ENCODE measurements at regions not wholly inside any gene's neighbourhood (a gene's known extent, or its start where the extent isn't known, plus 50 kb on each side); places are given as distances from the start of the nearest gene placed in this dataset.
"Not testable (repeated sequence)": the region's sequence is repeated elsewhere in the genome, so short reads cannot be mapped to it uniquely, and the experiment has no call there.

GRCh38 chr6:132021552-132022375 is 70.6 kb upstream of the CCN2 start:
- Histone ChIP-seq H3K27ac (peak overlapping the region; percentile 71), H3K9me3 (replicated peaks) (no peaks in the 10 kb centered on the region), H3K4me3 (no peak overlapping the region), H3K4me1 (replicated peaks) (peaks cover 30% of the 10 kb centered on the region), H3K27me3 (replicated peaks) (no peaks in the 10 kb centered on the region), H3K36me3 (no peaks in the 10 kb centered on the region)
- DNase-seq (ENCODE audit: low read depth in 1 of 2, low spot score in 2 of 2): peak; percentile 45 to 62

GRCh38 chr6:132020918-132021317 is 69.7 kb upstream of the CCN2 start:
- not testable (repeated sequence) for H3K9me3 ChIP-seq (replicated peaks); DNase-seq (ENCODE audit: low read depth in 1 of 2, low spot score in 2 of 2); H3K4me3 ChIP-seq; H3K27me3 ChIP-seq (replicated peaks); H3K36me3 ChIP-seq
- Histone ChIP-seq H3K4me1 (replicated peaks) (peaks cover 30% of the 10 kb centered on the region), H3K27ac (peak overlapping the region; percentile 71)

- H3K27me3 ChIP-seq (replicated peaks): no peaks in the 10 kb centered on the region
- H3K9me3 ChIP-seq (replicated peaks): no peaks in the 10 kb centered on the region
- no peaks in the 10 kb centered on the region for H3K36me3 ChIP-seq
- H3K27ac ChIP-seq: peak overlapping the region; percentile 20; the same call in 1 of the 2 replicates
- no peak overlapping the region for H3K4me3 ChIP-seq
- no peak for DNase-seq (ENCODE audit: low read depth in 1 of 2, low spot score in 2 of 2)
- peaks cover 30% of the 10 kb centered on the region for H3K4me1 ChIP-seq (replicated peaks)
These were observed 69.0 kb upstream of the CCN2 start for GRCh38 chr6:132020138-132020581.

GRCh38 chr6:132019586-132019985 is 68.4 kb upstream of the CCN2 start:
- no peak overlapping the region for H3K27ac ChIP-seq
- no peaks in the 10 kb centered on the region for H3K27me3 ChIP-seq (replicated peaks)
- DNase-seq (ENCODE audit: low read depth in 1 of 2, low spot score in 2 of 2): no peak
- no peaks in the 10 kb centered on the region for H3K36me3 ChIP-seq
- no peaks in the 10 kb centered on the region for H3K9me3 ChIP-seq (replicated peaks)
- H3K4me1 ChIP-seq (replicated peaks): peaks cover 30% of the 10 kb centered on the region
- H3K4me3 ChIP-seq: no peak overlapping the region

- H3K4me3 ChIP-seq: no peak overlapping the region
- no peaks in the 10 kb centered on the region for H3K36me3 ChIP-seq
- peaks cover 30% of the 10 kb centered on the region for H3K4me1 ChIP-seq (replicated peaks)
- no peak overlapping the region for H3K27ac ChIP-seq
- DNase-seq (ENCODE audit: low read depth in 1 of 2, low spot score in 2 of 2): no peak
- no peaks in the 10 kb centered on the region for H3K9me3 ChIP-seq (replicated peaks)
- H3K27me3 ChIP-seq (replicated peaks): no peaks in the 10 kb centered on the region
These were observed 66.8 kb upstream of the CCN2 start for GRCh38 chr6:132017942-132018341.

- no peaks in the 10 kb centered on the region for H3K27me3 ChIP-seq (replicated peaks)
- DNase-seq (ENCODE audit: low read depth in 1 of 2, low spot score in 2 of 2): no peak
- H3K36me3 ChIP-seq: no peaks in the 10 kb centered on the region
- H3K9me3 ChIP-seq (replicated peaks): no peaks in the 10 kb centered on the region
- no peak overlapping the region for H3K27ac ChIP-seq
- no peak overlapping the region for H3K4me3 ChIP-seq
- peaks cover 14% of the 10 kb centered on the region for H3K4me1 ChIP-seq (replicated peaks)
These were observed 65.2 kb upstream of the CCN2 start for GRCh38 chr6:132016396-132016795.

- no peak overlapping the region for H3K4me3 ChIP-seq
- no peak overlapping the region for H3K27ac ChIP-seq
- H3K27me3 ChIP-seq (replicated peaks): no peaks in the 10 kb centered on the region
- peaks cover 5% of the 10 kb centered on the region; the same call in 1 of the 2 replicates for H3K4me1 ChIP-seq (replicated peaks)
- H3K9me3 ChIP-seq (replicated peaks): no peaks in the 10 kb centered on the region
- no peaks in the 10 kb centered on the region for H3K36me3 ChIP-seq
- DNase-seq (ENCODE audit: low read depth in 1 of 2, low spot score in 2 of 2): no peak
These were observed 60.4 kb upstream of the CCN2 start for GRCh38 chr6:132011582-132011981.

GRCh38 chr6:132009175-132009574 is 58.0 kb upstream of the CCN2 start:
- Histone ChIP-seq H3K9me3 (replicated peaks) (peaks cover 3% of the 10 kb centered on the region), H3K4me1 (replicated peaks) (peaks cover 5% of the 10 kb centered on the region; the same call in 1 of the 2 replicates), H3K4me3 (no peak overlapping the region), H3K36me3 (no peaks in the 10 kb centered on the region), H3K27ac (no peak overlapping the region), H3K27me3 (replicated peaks) (no peaks in the 10 kb centered on the region)
- DNase-seq (ENCODE audit: low read depth in 1 of 2, low spot score in 2 of 2): no peak

- Histone ChIP-seq H3K9me3 (replicated peaks) (peaks cover 10% of the 10 kb centered on the region), H3K27ac (no peak overlapping the region), H3K36me3 (no peaks in the 10 kb centered on the region), H3K27me3 (replicated peaks) (no peaks in the 10 kb centered on the region), H3K4me1 (replicated peaks) (peaks cover 5% of the 10 kb centered on the region; the same call in 1 of the 2 replicates), H3K4me3 (no peak overlapping the region)
- DNase-seq (ENCODE audit: low read depth in 1 of 2, low spot score in 2 of 2): no peak
These were observed 56.5 kb upstream of the CCN2 start for GRCh38 chr6:132007474-132008190.

- Histone ChIP-seq H3K9me3 (replicated peaks) (peaks cover 13% of the 10 kb centered on the region), H3K4me1 (replicated peaks) (peaks cover 5% of the 10 kb centered on the region; the same call in 1 of the 2 replicates), H3K27me3 (replicated peaks) (no peaks in the 10 kb centered on the region), H3K27ac (no peak overlapping the region), H3K4me3 (no peak overlapping the region), H3K36me3 (no peaks in the 10 kb centered on the region)
- no peak for DNase-seq (ENCODE audit: low read depth in 1 of 2, low spot score in 2 of 2)
These were observed 54.0 kb upstream of the CCN2 start for GRCh38 chr6:132005178-132005577.

- H3K36me3 ChIP-seq: no peaks in the 10 kb centered on the region
- H3K4me1 ChIP-seq (replicated peaks): peaks cover 5% of the 10 kb centered on the region; the same call in 1 of the 2 replicates
- peaks cover 13% of the 10 kb centered on the region for H3K9me3 ChIP-seq (replicated peaks)
- no peak overlapping the region for H3K27ac ChIP-seq
- no peaks in the 10 kb centered on the region for H3K27me3 ChIP-seq (replicated peaks)
- no peak overlapping the region for H3K4me3 ChIP-seq
- DNase-seq (ENCODE audit: low read depth in 1 of 2, low spot score in 2 of 2): no peak
These were observed 53.5 kb upstream of the CCN2 start for GRCh38 chr6:132004668-132005067.

- Histone ChIP-seq H3K4me3 (no peak overlapping the region), H3K27ac (no peak overlapping the region), H3K4me1 (replicated peaks) (peaks cover 13% of the 10 kb centered on the region), H3K36me3 (no peaks in the 10 kb centered on the region), H3K9me3 (replicated peaks) (peaks cover 13% of the 10 kb centered on the region), H3K27me3 (replicated peaks) (no peaks in the 10 kb centered on the region)
- no peak for DNase-seq (ENCODE audit: low read depth in 1 of 2, low spot score in 2 of 2)
These were observed 52.5 kb upstream of the CCN2 start for GRCh38 chr6:132003516-132004178.

All from SJSA1 (cell line).